GM12874 (cell line): ENCODE measurements at regions not wholly inside any gene's neighbourhood (a gene's known extent, or its start where the extent isn't known, plus 50 kb on each side); places are given as distances from the start of the nearest gene placed in this dataset.

Source experiments
- TF ChIP-seq, protein P1 (sequence below): IDR thresholded peaks from 2 replicates; pipeline ENCODE4 v1.5.1; 2011; ENCODE audit warnings: low read depth, mild to moderate bottlenecking, control low read depth, low read length, moderate library complexity; ENCODE audit not compliant: insufficient read depth

DNA sequence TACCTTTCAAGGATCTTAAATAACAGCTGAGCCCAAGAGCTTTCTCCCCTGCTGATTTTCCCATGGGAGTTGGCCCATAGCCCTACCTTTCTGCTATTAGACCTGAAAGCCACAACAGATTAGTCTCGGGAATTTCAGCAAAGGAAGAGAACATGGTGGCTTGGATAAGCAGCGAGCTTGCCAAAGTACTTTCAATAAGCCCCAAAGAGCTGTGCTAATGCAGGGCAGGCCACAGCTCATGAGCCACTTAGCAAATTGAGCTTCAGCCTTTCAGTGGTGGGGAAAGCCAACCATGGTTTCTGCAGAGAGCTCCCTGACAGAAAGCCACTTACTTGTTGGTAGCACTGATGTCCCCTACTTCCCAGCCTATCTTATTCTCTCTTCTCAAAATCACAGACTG, 217.8 kb upstream of the IRX5 start:
- TF ChIP-seq, protein P1, sequence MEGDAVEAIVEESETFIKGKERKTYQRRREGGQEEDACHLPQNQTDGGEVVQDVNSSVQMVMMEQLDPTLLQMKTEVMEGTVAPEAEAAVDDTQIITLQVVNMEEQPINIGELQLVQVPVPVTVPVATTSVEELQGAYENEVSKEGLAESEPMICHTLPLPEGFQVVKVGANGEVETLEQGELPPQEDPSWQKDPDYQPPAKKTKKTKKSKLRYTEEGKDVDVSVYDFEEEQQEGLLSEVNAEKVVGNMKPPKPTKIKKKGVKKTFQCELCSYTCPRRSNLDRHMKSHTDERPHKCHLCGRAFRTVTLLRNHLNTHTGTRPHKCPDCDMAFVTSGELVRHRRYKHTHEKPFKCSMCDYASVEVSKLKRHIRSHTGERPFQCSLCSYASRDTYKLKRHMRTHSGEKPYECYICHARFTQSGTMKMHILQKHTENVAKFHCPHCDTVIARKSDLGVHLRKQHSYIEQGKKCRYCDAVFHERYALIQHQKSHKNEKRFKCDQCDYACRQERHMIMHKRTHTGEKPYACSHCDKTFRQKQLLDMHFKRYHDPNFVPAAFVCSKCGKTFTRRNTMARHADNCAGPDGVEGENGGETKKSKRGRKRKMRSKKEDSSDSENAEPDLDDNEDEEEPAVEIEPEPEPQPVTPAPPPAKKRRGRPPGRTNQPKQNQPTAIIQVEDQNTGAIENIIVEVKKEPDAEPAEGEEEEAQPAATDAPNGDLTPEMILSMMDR = no peak

DNA sequence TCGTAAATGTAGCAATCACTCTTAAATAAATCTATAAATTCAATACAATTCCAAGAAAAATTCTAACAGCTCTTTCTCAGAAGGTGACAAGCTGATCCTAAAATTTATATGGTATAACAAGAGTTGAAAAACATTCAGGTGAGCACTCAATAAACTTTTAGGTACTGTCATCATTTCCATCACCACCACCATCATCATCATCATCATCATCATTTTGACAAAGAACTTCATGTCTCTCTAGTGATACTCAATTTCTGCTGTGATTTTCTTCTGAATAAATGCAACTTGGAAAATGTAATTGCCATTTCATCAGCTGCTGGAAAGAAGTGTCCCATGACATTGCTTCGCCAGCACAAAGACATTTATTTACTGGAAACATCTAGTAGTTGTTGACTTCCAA, 222.9 kb upstream of the IRX5 start:
- TF ChIP-seq, protein P1 = no peak

DNA sequence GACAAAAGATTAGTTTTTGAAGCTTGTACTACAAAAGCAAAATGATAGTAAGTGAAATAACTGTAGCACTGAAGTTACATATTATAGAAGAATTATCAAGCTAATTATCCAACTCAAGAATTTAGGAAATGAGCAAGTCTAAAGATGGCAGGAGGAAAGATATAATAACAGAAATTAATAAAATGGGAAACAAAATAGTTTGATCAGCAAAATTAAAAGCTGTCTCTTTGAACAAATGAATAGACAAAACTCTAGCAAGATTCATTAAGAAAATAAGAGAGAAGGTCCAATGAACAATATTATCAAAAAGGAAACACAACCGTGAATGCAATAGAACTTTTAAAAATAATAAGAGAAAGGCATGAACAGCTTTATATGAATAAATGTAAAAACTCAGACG, 224.3 kb upstream of the IRX5 start:
- TF ChIP-seq, protein P1 = no peak

DNA sequence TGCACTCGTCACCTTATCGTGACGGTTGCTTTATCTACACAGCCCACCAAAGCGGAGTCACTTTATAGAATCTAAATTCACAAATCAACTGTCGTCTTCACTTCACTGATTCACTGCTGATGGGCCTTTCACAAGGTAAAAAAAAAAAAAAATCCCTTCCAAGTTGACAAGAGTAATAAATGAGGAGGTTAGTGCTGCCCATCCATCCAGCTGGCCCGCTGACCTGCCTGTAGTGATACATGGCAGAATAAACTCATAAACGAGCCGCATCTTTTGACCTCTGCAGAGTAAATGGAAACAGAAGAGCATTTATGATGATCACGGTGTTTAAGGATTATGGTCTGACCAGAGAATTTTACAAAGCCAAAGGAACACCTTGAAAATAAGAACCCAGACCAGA, 227.3 kb upstream of the IRX5 start:
- TF ChIP-seq, protein P1 = no peak

DNA sequence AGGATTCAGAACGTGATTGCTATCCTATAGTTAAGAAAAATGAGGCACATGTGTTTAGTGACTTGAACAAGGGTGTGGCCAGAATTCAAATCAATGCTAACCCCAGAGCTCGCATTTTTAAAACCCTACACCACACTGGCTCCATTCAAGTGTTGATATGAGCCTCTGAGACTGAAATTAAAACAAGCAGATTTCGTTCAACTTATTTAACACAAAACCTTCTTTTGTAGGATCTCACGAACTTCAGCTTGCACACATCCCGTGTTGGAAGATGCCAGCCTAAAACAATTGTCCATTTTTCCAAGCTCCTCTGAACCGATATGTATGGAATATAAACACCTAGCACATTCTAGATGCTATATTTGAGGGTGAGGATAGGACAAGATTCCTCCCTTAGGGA, 231.0 kb upstream of the IRX5 start:
- TF ChIP-seq, protein P1 = no peak

DNA sequence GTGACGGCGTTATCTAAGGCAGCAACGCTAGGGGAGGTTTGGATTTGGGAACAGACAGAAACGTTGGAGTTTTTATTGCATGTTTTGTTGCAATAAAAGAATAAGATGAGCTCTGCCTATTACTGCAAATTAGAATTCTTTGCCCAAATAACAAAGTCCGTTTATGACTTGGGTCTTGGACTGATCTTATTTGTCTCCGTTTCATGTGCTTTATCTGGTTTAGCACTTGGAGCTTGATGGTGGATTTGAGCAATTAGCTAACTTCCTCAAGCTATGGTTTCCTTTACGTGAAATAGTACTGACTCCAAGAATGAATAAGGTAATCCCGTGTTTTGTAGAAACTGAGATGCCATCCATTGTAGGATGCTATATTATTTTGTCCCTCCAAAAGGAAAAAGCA, 233.0 kb upstream of the IRX5 start:
- TF ChIP-seq, protein P1 = no peak

DNA sequence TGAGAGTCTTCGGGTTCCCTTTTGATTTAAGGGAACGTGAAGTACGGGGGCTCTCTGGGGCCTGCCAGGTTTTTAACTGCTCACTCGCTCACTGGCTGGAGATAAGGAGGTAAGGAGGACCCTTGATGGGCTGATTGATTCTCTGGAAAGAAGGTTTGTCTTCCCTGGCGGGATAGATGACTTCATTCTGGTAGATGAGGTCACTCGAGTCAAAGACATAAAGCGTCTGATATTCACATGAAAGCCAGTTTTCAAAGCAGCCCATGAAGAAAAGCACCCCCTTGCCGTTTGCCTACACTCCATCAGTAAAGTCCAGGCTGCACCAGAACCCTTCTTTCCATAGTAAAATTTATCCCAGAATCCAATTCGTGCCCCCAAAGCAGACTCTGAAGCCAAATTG, 233.7 kb upstream of the IRX5 start:
- TF ChIP-seq, protein P1 = no peak

DNA sequence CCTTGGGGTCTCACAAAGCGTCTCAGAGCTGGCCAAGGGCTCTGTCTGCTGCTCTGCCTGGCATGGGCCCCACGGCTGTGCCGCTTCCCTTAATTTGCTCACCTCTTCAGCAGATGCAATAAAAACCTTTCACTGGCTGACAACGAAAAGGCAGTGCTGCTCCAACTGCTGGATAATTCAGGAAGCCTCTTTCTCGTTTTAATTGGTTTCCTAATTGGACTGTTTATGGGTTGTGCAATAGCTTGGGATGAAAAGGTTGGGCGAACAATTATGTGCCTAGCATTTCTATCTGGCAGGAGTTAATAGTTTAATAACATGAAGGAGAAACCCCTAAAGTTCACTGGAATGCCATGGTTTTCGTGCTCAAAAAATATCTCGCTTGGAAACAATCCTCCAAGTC, 234.1 kb upstream of the IRX5 start:
- TF ChIP-seq, protein P1 = no peak
